Mucosa of descending colon (tissue), 3 donors: ENCODE measurements at regions not wholly inside any gene's neighbourhood (a gene's known extent, or its start where the extent isn't known, plus 50 kb on each side); places are given as distances from the start of the nearest gene placed in this dataset.

Source experiments
- ATAC-seq: fragments of 200-7000 bp; cut with Tn5 transposase; one replicate; pipeline ENCODE4 v1.9.1; 2020; ENCODE audit warnings: mild to moderate bottlenecking, moderate library complexity
- DNase-seq, 3 donors: peaks; one replicate each; pipeline ENCODE4 v3.0.0-alpha.2; 2020
- H3K36me3 ChIP-seq: fragments of 200-600 bp; one replicate; pipeline ENCODE4 v1.8.0; 2021; ENCODE audit warnings: low read depth, mild to moderate bottlenecking
- H3K4me1 ChIP-seq: fragments of 200-600 bp; one replicate; pipeline ENCODE4 v1.8.0; 2021; ENCODE audit warnings: low read depth, mild to moderate bottlenecking
- H3K4me3 ChIP-seq: fragments of 200-600 bp; one replicate; pipeline ENCODE4 v1.8.0; 2021; ENCODE audit warnings: mild to moderate bottlenecking
- H3K9me3 ChIP-seq: fragments of 200-600 bp; one replicate; pipeline ENCODE4 v1.8.0; 2021; ENCODE audit warnings: mild to moderate bottlenecking
- intact Hi-C, 2 donors: fragments of 100-400 bp; cut with DNase I in 1 of 2; cut with micrococcal nuclease in 1 of 2; formaldehyde crosslinking; loops; one replicate each; pipeline versions ENCODE4 v1.11.0 to v1.11.1; 2022; cut with DNase I, micrococcal nuclease
- TF ChIP-seq, protein P1 (sequence below): fragments of 200-600 bp; IDR thresholded peaks from one replicate; pipeline ENCODE4 v1.8.0; 2022; ENCODE audit warnings: antibody characterized with exemption, mild to moderate bottlenecking
- donor health status: DM: no; HTN: no; CAD: no; lungs with moderate emphysema.
- donor health status: DM: no; HTN: no; CAD: no.
- donor health status: DM: no; HTN: yes; CAD: no.

DNA sequence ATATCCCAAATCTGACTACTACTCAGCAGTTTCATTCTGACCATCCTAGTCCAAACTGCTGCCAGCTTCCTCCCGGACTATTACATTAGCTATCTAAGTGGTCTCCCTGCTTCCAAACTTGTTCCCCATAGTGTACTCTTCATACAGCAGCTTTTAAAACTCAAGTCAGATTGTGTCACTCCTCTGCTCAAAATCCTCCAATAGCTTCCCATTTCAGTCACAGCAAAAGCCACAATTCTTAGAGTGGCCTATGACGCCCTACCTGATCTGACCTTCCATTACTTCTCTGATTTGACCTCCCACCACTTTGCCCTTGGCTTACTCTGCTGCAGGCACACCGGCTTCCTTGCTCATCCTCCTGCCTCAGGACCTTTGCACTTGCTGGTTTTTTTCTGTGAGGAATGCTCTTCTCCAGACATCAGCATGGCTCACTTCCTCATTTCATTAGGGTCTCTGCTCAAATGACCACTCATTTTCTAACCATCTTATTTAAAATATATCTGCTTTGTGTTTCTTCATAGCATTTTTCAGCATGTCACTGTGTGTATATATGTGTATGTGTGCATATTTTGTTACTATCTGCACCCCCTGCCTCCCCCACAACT is 111.1 kb upstream of the DTNBP1 start:
- TF ChIP-seq, protein P1, sequence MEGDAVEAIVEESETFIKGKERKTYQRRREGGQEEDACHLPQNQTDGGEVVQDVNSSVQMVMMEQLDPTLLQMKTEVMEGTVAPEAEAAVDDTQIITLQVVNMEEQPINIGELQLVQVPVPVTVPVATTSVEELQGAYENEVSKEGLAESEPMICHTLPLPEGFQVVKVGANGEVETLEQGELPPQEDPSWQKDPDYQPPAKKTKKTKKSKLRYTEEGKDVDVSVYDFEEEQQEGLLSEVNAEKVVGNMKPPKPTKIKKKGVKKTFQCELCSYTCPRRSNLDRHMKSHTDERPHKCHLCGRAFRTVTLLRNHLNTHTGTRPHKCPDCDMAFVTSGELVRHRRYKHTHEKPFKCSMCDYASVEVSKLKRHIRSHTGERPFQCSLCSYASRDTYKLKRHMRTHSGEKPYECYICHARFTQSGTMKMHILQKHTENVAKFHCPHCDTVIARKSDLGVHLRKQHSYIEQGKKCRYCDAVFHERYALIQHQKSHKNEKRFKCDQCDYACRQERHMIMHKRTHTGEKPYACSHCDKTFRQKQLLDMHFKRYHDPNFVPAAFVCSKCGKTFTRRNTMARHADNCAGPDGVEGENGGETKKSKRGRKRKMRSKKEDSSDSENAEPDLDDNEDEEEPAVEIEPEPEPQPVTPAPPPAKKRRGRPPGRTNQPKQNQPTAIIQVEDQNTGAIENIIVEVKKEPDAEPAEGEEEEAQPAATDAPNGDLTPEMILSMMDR: no peak
- H3K4me1 ChIP-seq: no peaks in the 10 kb centered on the region
- no peaks in the 10 kb centered on the region for H3K36me3 ChIP-seq
- ATAC-seq (no peak), DNase-seq (no peak)
- H3K9me3 ChIP-seq: no peaks in the 10 kb centered on the region
- H3K4me3 ChIP-seq: no peak overlapping the region
- intact Hi-C loops: no loop called here

DNA sequence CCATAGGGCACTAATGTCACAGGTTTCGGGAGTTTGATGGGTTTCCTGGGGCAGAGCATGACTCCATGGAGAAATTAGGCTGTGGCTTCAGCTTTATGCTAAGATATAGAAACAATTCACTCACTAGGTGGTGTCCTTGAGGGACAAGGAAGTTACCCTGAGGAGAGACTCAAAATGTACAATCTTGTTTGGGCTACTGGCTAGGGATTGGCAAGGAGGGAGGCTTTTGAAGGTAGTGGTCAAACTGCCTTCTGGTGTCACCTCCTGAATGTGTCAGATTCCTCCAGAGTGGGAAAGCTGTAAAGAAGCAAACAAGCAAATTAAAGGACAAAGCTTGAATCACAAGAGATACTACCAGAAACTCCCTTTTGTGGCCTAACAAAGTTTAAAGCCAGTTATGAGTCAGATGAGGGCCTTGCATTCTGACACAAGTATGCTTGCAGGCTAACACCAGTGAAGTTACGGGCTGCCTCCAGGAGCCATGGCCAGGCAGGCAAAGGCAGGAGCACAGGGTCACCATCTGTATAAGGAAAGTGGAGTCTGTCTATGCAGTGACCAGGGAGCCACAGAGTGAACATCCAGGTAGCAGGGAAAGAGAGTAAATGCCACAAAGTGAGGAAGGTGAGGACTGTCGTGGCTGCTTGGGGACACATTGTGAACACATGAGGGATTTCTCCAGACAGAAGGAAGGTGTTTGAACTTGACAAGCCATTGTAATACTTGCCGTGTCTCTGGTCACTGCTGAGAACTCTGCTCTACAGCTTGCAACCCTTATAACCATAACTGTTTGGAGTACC is 107.7 kb upstream of the DTNBP1 start:
- TF ChIP-seq, protein P1: no peak
- intact Hi-C loops: no loop called here

DNA sequence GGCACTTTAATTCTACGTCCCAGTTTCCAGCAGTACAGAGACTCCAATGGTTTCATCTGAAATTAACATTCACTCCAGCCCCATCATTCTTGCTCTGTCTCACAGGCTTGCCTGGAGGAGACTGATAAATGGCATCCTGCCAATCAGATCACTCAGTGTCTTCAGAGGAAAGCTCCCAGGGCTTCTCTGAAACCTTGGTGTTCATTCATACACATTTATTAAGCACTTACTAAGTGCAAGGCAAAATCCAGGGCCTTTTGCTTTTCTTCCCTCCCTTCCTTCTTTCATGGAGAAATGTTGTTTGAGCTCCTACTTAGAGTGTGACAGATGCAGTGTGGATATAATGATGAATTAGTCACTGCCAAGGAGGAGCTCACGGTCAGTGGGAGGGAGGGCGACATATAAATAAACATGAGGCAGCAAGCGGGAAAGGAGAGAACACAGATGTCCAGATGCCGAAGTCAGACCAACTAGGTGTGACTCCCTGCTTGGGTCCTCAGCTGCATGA is 106.7 kb upstream of the DTNBP1 start:
- intact Hi-C loops: no loop called here
- Histone ChIP-seq H3K4me3 (no peak overlapping the region), H3K9me3 (no peaks in the 10 kb centered on the region), H3K4me1 (peaks cover under 1% of the 10 kb centered on the region), H3K36me3 (no peaks in the 10 kb centered on the region)
- ATAC-seq: no peak
- no peak for DNase-seq
- TF ChIP-seq, protein P1: no peak

More for the DNA sequence above, 107.7 kb upstream of the DTNBP1 start:
- Histone ChIP-seq H3K36me3 (no peaks in the 10 kb centered on the region), H3K4me1 (no peaks in the 10 kb centered on the region), H3K9me3 (no peaks in the 10 kb centered on the region), H3K4me3 (no peak overlapping the region)
- ATAC-seq (peak; percentile 43), DNase-seq (no peak)

DNA sequence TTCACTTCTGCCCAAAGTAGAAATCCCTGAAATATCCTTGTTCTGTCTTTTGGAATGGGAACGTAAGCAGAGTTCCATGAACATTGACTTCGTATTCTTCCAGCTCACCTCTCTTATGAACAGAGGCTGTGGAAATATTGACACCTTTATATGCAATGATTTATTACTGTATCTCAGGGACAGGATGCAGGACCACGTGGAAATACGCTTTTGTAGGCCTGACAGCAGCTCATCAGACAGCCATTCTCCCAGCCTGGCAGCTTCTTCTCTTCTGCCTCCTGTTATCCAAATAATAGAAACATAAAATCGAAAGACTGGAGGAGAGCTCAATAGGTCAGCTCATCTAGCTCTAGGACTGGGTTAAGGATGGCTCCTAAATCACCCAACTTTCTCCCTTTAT is 106.2 kb upstream of the DTNBP1 start:
- DNase-seq (no peak), ATAC-seq (no peak)
- peaks cover 6% of the 10 kb centered on the region for H3K4me1 ChIP-seq
- no peak overlapping the region for H3K4me3 ChIP-seq
- H3K36me3 ChIP-seq: no peaks in the 10 kb centered on the region
- intact Hi-C loops: no loop called here
- TF ChIP-seq, protein P1: no peak
- H3K9me3 ChIP-seq: no peaks in the 10 kb centered on the region

DNA sequence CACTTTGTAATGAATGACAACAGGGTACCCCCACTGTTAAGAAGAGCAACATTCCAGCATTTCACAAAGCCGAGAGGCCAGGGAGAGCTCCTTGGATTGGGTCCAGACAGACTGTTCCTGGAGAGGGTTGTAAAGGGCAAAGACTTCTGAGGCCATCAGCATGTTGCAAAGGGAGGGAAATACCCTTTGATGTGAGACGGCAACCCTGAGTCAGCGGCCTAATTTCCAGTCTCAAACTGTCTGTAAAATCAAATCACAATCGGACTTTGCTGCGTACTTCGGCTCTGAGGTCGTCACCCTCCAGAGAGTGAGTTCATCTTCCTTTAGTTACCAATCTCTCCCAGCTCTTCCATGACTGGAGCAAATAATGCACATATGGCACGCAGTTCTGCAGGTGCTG is 101.0 kb upstream of the DTNBP1 start:
- DNase-seq: peak; percentile 37 to 70 (median 42)
- ATAC-seq: peak; percentile 98

More for the DNA sequence above, 101.0 kb upstream of the DTNBP1 start:
- no peaks in the 10 kb centered on the region for H3K9me3 ChIP-seq
- no peak overlapping the region for H3K4me3 ChIP-seq
- intact Hi-C loops: no loop called here
- no peaks in the 10 kb centered on the region for H3K36me3 ChIP-seq
- H3K4me1 ChIP-seq: peaks cover 11% of the 10 kb centered on the region
- TF ChIP-seq, protein P1: no peak
